ENCODE measurements at regions not wholly inside any gene's neighbourhood (a gene's known extent, or its start where the extent isn't known, plus 50 kb on each side); places are given as distances from the start of the nearest gene placed in this dataset.
"Not testable (repeated sequence)": the region's sequence is repeated elsewhere in the genome, so short reads cannot be mapped to it uniquely, and the experiment has no call there.

DNA sequence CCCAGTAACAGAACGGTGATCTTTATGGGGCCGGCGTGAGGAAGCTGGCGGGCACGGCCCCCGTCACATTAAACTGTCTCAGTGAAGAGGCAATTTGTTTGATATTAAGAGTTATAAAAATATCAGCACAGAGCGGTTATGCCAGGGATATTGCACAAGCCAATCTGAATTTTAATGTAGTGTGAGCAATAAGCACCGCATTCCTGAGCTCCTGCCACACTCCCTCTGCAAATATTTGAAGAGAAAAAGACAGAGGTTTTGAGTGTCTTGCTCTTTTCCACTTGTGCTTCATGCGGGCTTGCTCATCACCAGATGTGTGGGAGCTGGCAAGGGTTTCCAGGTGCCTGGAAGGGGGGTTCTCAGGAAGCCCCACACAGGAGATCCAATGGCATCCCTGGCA is 50.3 kb upstream of the PAX8 start:
- H3K27ac Mint-ChIP-seq; POLR2A ChIA-PET; H3K79me2 ChIP-seq (ENCODE audit: control insufficient read depth, insufficient read depth, low read length); H3K4me3 Mint-ChIP-seq; H3K9me3 Mint-ChIP-seq (ENCODE audit: insufficient read depth); H3K27ac ChIP-seq (ENCODE audit: low read length in 2 of 2); intact Hi-C loops (cut with micrococcal nuclease); H3K9ac ChIP-seq (ENCODE audit: low read length); H3K4me3 ChIP-seq (ENCODE audit: control extremely low read depth in 1 of 5, extremely low read depth in 1 of 5, insufficient read depth in 1 of 5, low read depth in 2 of 5, low read length in 4 of 5); H2AFZ ChIP-seq (ENCODE audit: insufficient read depth, low read depth, low read length, poor library complexity, severe bottlenecking); DNase-seq; H3K4me1 ChIP-seq (ENCODE audit: control insufficient read depth in 2 of 2, insufficient read depth in 2 of 2, low read length in 2 of 2); H3K4me2 ChIP-seq (replicated peaks; ENCODE audit: low read depth, low read length, poor library complexity, severe bottlenecking); H4K20me1 ChIP-seq (ENCODE audit: control insufficient read depth, insufficient read depth, low read length, poor library complexity, severe bottlenecking); H3K9me3 ChIP-seq (ENCODE audit: control extremely low read depth in 1 of 3, control insufficient read depth in 2 of 3, insufficient read depth in 1 of 3, low read length in 2 of 3); H3K36me3 ChIP-seq (replicated peaks in 1 of 2; ENCODE audit: control extremely low read depth in 1 of 2, control insufficient read depth in 1 of 2, extremely low read depth in 1 of 2, insufficient read depth in 2 of 2, low read length in 1 of 2); ATAC-seq (ENCODE audit: low read depth); H3K27me3 ChIP-seq (replicated peaks in 1 of 4; ENCODE audit: control extremely low read depth in 1 of 4, control insufficient read depth in 3 of 4, insufficient read depth in 4 of 4, low read length in 3 of 4); CTCF ChIA-PET: not testable (repeated sequence)
- Mint-ChIP-seq H3K4me1 (peaks cover 12% of the 10 kb centered on the region), H3K27me3 (peaks cover 41% of the 10 kb centered on the region)
- WGBS (ENCODE audit: insufficient coverage), result 100% methylated on average over 4 of the region's 9 CpGs

DNA sequence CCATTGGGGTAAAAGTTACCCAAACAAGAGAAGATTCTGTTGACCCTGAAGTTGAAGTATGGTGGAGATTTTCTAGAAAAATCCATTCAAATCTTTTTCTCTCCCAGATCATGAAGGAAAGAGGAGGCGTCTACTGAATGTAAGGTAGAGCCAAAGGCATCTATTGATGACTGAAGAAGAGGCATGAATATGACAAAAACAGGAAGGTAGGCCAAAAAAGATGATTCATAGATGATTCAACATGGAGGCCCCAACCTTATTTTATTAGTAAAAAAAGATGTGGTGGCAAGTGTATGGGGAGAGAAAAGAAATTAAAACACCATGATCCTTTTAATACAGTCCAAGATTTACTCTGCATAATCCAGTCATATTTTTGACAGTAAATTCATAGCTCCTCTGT is 49.9 kb upstream of the PAX8 start:
- H3K9me3 ChIP-seq (ENCODE audit: control extremely low read depth in 1 of 3, control insufficient read depth in 2 of 3, insufficient read depth in 1 of 3, low read length in 2 of 3); H2AFZ ChIP-seq (ENCODE audit: insufficient read depth, low read depth, low read length, poor library complexity, severe bottlenecking); H3K9me3 Mint-ChIP-seq (ENCODE audit: insufficient read depth); H3K4me3 Mint-ChIP-seq; DNase-seq; H3K36me3 ChIP-seq (replicated peaks in 1 of 2; ENCODE audit: control extremely low read depth in 1 of 2, control insufficient read depth in 1 of 2, extremely low read depth in 1 of 2, insufficient read depth in 2 of 2, low read length in 1 of 2); H3K4me1 ChIP-seq (ENCODE audit: control insufficient read depth in 2 of 2, insufficient read depth in 2 of 2, low read length in 2 of 2); H3K27me3 ChIP-seq (replicated peaks in 1 of 4; ENCODE audit: control extremely low read depth in 1 of 4, control insufficient read depth in 3 of 4, insufficient read depth in 4 of 4, low read length in 3 of 4); H3K27ac ChIP-seq (ENCODE audit: low read length in 2 of 2); H3K4me3 ChIP-seq (ENCODE audit: control extremely low read depth in 1 of 5, extremely low read depth in 1 of 5, insufficient read depth in 1 of 5, low read depth in 2 of 5, low read length in 4 of 5); ATAC-seq (ENCODE audit: low read depth); H3K79me2 ChIP-seq (ENCODE audit: control insufficient read depth, insufficient read depth, low read length); H3K9ac ChIP-seq (ENCODE audit: low read length); intact Hi-C loops (cut with micrococcal nuclease); CTCF ChIA-PET; POLR2A ChIA-PET; H3K4me2 ChIP-seq (replicated peaks; ENCODE audit: low read depth, low read length, poor library complexity, severe bottlenecking); H3K27ac Mint-ChIP-seq; H4K20me1 ChIP-seq (ENCODE audit: control insufficient read depth, insufficient read depth, low read length, poor library complexity, severe bottlenecking): not testable (repeated sequence)
- Mint-ChIP-seq H3K27me3 (peaks cover 41% of the 10 kb centered on the region), H3K4me1 (peaks cover 12% of the 10 kb centered on the region)
- WGBS (ENCODE audit: insufficient coverage), result no CpG with 5 or more reads among the region's 1 CpG
